Transverse colon (tissue), 4 donors: ENCODE measurements at regions not wholly inside any gene's neighbourhood (a gene's known extent, or its start where the extent isn't known, plus 50 kb on each side); places are given as distances from the start of the nearest gene placed in this dataset.

Experiments used
- EP300 ChIP-seq: sonication (generic); formaldehyde crosslinking; IDR thresholded peaks from one replicate; pipeline ENCODE4 v1.6.1; 2017; ENCODE audit warnings: antibody characterized with exemption, low read depth
- POLR2A ChIP-seq: fragments of 450-650 bp; IDR thresholded peaks from one replicate; pipeline ENCODE4 v1.6.1; 2016; ENCODE audit warnings: antibody characterized with exemption, mild to moderate bottlenecking, moderate library complexity
- POLR2AphosphoS5 ChIP-seq, 3 donors: sonication (generic); formaldehyde crosslinking; IDR thresholded peaks; one replicate each; pipeline ENCODE4 v1.6.1; 2016; ENCODE audit warnings: antibody characterized with exemption in 3 of 3
- TF ChIP-seq, protein P1 (sequence below), 5 experiments: fragments of 200-600 bp in 3 of 5; fragments of 450-650 bp in 2 of 5; sonication (generic) in 3 of 5; IDR thresholded peaks; 1 replicate in 2 of 5; 2 replicates in 3 of 5; pipeline ENCODE4 v1.5.1; 2016 to 2017; ENCODE audit warnings: antibody characterized with exemption in 5 of 5, inconsistent platforms in 3 of 5, mild to moderate bottlenecking in 2 of 5, moderate library complexity in 1 of 5

DNA sequence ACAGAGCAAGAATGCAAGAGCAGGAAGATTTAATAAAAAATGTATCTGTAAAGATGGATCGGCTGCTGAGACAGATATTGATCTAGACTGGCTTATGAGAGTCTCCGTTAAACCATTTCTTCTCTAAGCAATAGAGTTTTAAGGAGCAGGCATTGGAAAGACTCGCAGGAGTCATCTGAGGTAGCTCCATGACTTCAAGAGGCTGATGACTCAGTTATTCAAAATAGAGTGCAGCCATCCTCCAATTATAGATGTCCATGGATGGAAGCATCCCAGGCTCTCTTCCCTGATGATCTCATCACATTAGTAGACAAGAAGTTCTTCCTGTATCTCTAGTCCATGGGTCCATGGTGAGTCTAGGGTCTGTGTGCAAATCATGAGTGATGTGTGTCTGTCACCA, 638.3 kb upstream of the TMEM132C start:
- TF ChIP-seq, protein P1, sequence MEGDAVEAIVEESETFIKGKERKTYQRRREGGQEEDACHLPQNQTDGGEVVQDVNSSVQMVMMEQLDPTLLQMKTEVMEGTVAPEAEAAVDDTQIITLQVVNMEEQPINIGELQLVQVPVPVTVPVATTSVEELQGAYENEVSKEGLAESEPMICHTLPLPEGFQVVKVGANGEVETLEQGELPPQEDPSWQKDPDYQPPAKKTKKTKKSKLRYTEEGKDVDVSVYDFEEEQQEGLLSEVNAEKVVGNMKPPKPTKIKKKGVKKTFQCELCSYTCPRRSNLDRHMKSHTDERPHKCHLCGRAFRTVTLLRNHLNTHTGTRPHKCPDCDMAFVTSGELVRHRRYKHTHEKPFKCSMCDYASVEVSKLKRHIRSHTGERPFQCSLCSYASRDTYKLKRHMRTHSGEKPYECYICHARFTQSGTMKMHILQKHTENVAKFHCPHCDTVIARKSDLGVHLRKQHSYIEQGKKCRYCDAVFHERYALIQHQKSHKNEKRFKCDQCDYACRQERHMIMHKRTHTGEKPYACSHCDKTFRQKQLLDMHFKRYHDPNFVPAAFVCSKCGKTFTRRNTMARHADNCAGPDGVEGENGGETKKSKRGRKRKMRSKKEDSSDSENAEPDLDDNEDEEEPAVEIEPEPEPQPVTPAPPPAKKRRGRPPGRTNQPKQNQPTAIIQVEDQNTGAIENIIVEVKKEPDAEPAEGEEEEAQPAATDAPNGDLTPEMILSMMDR (IDR thresholded peaks at IDR 0.05) = no peak
- TF ChIP-seq EP300 = no peak
- TF ChIP-seq POLR2A = no peak
- TF ChIP-seq POLR2AphosphoS5 (IDR thresholded peaks at IDR 0.05) = no peak
